Caco-2 (cell line): ENCODE measurements at regions not wholly inside any gene's neighbourhood (a gene's known extent, or its start where the extent isn't known, plus 50 kb on each side); places are given as distances from the start of the nearest gene placed in this dataset.

ENCODE experiments used
- BruUV-seq: library from RNA; stranded (reverse); fragments of 400-500 nt; replicated peaks from 2 replicates; lab custom pipeline; 2021; lab: Mats Ljungman, UMichigan
- CTCF ChIA-PET: fragments of 300-600 bp; sonication (Branson Sonifier 250); formaldehyde crosslinking; loops from one replicate; lab custom pipeline; 2022; ENCODE audit warnings: antibody characterized with exemption; lab: Charles Lee
- POLR2A ChIA-PET: fragments of 300-600 bp; sonication (Branson Sonifier 250); formaldehyde crosslinking; loops from one replicate; lab custom pipeline; 2022; ENCODE audit warnings: antibody characterized with exemption; lab: Charles Lee
- DNase-seq, 2 experiments: peaks; one replicate each; pipeline versions ENCODE4 v3.0.0 to v3.0.0-alpha.2; 2020 to 2022
- H3K27me3 ChIP-seq: replicated peaks from 2 replicates; pipeline ENCODE4 v1.6.0; 2011; ENCODE audit warnings: low read length; ENCODE audit not compliant: control insufficient read depth, insufficient read depth
- H3K36me3 ChIP-seq: 2 replicates; pipeline ENCODE4 v1.5.1; 2011; ENCODE audit warnings: low read length; ENCODE audit not compliant: control insufficient read depth, insufficient read depth
- H3K4me1 ChIP-seq: fragments of 250-450 bp; sonication (Bioruptor Pico); 2 replicates; pipeline ENCODE4 v1.5.1; 2020; ENCODE audit warnings: mild to moderate bottlenecking
- H3K4me3 ChIP-seq: 2 replicates; pipeline ENCODE4 v1.5.1; 2011; ENCODE audit warnings: low read depth, mild to moderate bottlenecking, control low read depth, low read length
- H3K9me3 ChIP-seq: fragments of 250-450 bp; sonication (Bioruptor Pico); 2 replicates; pipeline ENCODE4 v1.5.1; 2020; ENCODE audit warnings: mild to moderate bottlenecking, moderate library complexity
- H3K27ac Mint-ChIP-seq: one replicate; pipeline ENCODE4 v1.8.0; 2022; ENCODE audit warnings: mixed read lengths; ENCODE audit not compliant: unreplicated experiment
- H3K27me3 Mint-ChIP-seq: one replicate; pipeline ENCODE4 v1.8.0; 2022; ENCODE audit warnings: mixed read lengths; ENCODE audit not compliant: insufficient read depth, unreplicated experiment
- H3K36me3 Mint-ChIP-seq: one replicate; pipeline ENCODE4 v1.8.0; 2022; ENCODE audit warnings: mild to moderate bottlenecking, mixed read lengths; ENCODE audit not compliant: insufficient read depth, unreplicated experiment
- H3K4me1 Mint-ChIP-seq: one replicate; pipeline ENCODE4 v1.8.0; 2022; ENCODE audit warnings: low read depth, mixed read lengths; ENCODE audit not compliant: unreplicated experiment
- H3K4me3 Mint-ChIP-seq: one replicate; pipeline ENCODE4 v1.8.0; 2022; ENCODE audit warnings: mild to moderate bottlenecking, moderate library complexity, mixed read lengths; ENCODE audit not compliant: unreplicated experiment
- H3K9me3 Mint-ChIP-seq: one replicate; pipeline ENCODE4 v1.8.0; 2022; ENCODE audit warnings: mixed read lengths; ENCODE audit not compliant: unreplicated experiment
- intact Hi-C: fragments of 100-400 bp; cut with micrococcal nuclease; formaldehyde crosslinking; loops from one replicate; pipeline ENCODE4 v1.10.0; 2022; ENCODE audit not compliant: unreplicated experiment
- TF ChIP-seq, protein P1 (sequence below), 2 experiments: fragments of 200-600 bp in 1 of 2; IDR thresholded peaks; 1 replicate in 1 of 2; 2 replicates in 1 of 2; pipeline versions ENCODE4 v1.5.1 to v1.8.0; 2011 to 2022; ENCODE audit warnings: antibody characterized with exemption in 1 of 2, control low read depth in 1 of 2, inconsistent platforms in 1 of 2, low read depth in 1 of 2, low read length in 1 of 2, mild to moderate bottlenecking in 1 of 2, moderate library complexity in 1 of 2; ENCODE audit not compliant: insufficient read depth in 1 of 2, severe bottlenecking in 1 of 2, unreplicated experiment in 1 of 2

DNA sequence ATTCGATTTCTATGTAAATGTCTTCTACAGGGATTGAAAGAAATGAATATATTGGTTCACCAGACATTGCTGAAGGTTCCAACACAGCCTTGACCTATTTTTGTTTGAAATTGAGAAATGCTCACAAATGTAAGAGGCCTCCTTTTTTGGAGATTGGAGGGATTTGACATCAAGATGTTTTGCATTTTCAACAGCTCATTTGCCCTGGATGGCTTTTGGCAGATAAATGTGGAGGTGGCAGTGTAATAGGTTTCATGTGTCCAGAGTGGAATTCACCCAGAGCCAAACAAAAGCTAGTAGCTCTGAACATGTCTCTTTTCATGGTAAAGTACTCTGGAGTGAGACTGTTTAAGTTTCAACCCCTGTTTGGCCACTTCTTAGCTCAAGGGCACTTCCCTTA lies 77.3 kb downstream of the PALM2AKAP2 start:
- intact Hi-C loops: no loop called here
- no peaks in the 10 kb centered on the region for H3K36me3 ChIP-seq
- Mint-ChIP-seq H3K4me3 (no peak overlapping the region), H3K9me3 (no peaks in the 10 kb centered on the region), H3K4me1 (no peaks in the 10 kb centered on the region), H3K27ac (no peak overlapping the region), H3K36me3 (no peaks in the 10 kb centered on the region), H3K27me3 (peaks cover 16% of the 10 kb centered on the region)
- DNase-seq: no peak
- no peaks in the 10 kb centered on the region for H3K9me3 ChIP-seq
- CTCF ChIA-PET: no interaction called here
- POLR2A ChIA-PET: no interaction called here
- TF ChIP-seq, protein P1, sequence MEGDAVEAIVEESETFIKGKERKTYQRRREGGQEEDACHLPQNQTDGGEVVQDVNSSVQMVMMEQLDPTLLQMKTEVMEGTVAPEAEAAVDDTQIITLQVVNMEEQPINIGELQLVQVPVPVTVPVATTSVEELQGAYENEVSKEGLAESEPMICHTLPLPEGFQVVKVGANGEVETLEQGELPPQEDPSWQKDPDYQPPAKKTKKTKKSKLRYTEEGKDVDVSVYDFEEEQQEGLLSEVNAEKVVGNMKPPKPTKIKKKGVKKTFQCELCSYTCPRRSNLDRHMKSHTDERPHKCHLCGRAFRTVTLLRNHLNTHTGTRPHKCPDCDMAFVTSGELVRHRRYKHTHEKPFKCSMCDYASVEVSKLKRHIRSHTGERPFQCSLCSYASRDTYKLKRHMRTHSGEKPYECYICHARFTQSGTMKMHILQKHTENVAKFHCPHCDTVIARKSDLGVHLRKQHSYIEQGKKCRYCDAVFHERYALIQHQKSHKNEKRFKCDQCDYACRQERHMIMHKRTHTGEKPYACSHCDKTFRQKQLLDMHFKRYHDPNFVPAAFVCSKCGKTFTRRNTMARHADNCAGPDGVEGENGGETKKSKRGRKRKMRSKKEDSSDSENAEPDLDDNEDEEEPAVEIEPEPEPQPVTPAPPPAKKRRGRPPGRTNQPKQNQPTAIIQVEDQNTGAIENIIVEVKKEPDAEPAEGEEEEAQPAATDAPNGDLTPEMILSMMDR (IDR thresholded peaks at IDR 0.05; ENCODE audit: insufficient read depth in 1 of 2, low read depth in 1 of 2, low read length in 1 of 2, severe bottlenecking in 1 of 2, unreplicated experiment in 1 of 2): no peak
- H3K27me3 ChIP-seq: no peaks in the 10 kb centered on the region
- H3K4me3 ChIP-seq: no peak overlapping the region
- H3K4me1 ChIP-seq: no peaks in the 10 kb centered on the region
- no TSS peak for BruUV-seq

GRCh38 chr9:109859447-109859846 lies 79.4 kb downstream of the PALM2AKAP2 start:
- H3K27me3 ChIP-seq: no peaks in the 10 kb centered on the region
- peaks cover 11% of the 10 kb centered on the region for H3K27me3 Mint-ChIP-seq
- H3K36me3 Mint-ChIP-seq: no peaks in the 10 kb centered on the region
- no peaks in the 10 kb centered on the region for H3K4me1 ChIP-seq
- H3K9me3 Mint-ChIP-seq: no peaks in the 10 kb centered on the region
- H3K36me3 ChIP-seq: no peaks in the 10 kb centered on the region
- BruUV-seq: no TSS peak
- intact Hi-C loops: no loop called here
- H3K4me3 Mint-ChIP-seq: no peak overlapping the region
- no peak overlapping the region for H3K27ac Mint-ChIP-seq
- POLR2A ChIA-PET: no interaction called here
- no peak for DNase-seq
- no peaks in the 10 kb centered on the region for H3K9me3 ChIP-seq
- CTCF ChIA-PET: interaction anchor here (0.7 to 0.9 kb wide), 2 partner anchors 44 to 109 kb away, joined by 3 to 5 read pairs; no protein-coding TSS in a partner anchor
- TF ChIP-seq, protein P1 (IDR thresholded peaks at IDR 0.05; ENCODE audit: insufficient read depth in 1 of 2, low read depth in 1 of 2, low read length in 1 of 2, severe bottlenecking in 1 of 2, unreplicated experiment in 1 of 2): no peak
- H3K4me3 ChIP-seq: no peak overlapping the region
- H3K4me1 Mint-ChIP-seq: no peaks in the 10 kb centered on the region

- intact Hi-C loops: no loop called here
These were observed 80.5 kb downstream of the PALM2AKAP2 start for GRCh38 chr9:109860521-109860920.

More at GRCh38 chr9:109860521-109860920, 80.5 kb downstream of the PALM2AKAP2 start:
- Histone ChIP-seq H3K27me3 (no peaks in the 10 kb centered on the region), H3K9me3 (no peaks in the 10 kb centered on the region), H3K36me3 (no peaks in the 10 kb centered on the region), H3K4me3 (no peak overlapping the region), H3K4me1 (no peaks in the 10 kb centered on the region)
- Mint-ChIP-seq H3K4me1 (no peaks in the 10 kb centered on the region), H3K27ac (no peak overlapping the region), H3K4me3 (no peak overlapping the region), H3K36me3 (no peaks in the 10 kb centered on the region), H3K27me3 (peaks cover 7% of the 10 kb centered on the region), H3K9me3 (no peaks in the 10 kb centered on the region)
- TF ChIP-seq, protein P1 (IDR thresholded peaks at IDR 0.05; ENCODE audit: insufficient read depth in 1 of 2, low read depth in 1 of 2, low read length in 1 of 2, severe bottlenecking in 1 of 2, unreplicated experiment in 1 of 2): no peak
- DNase-seq: no peak
- POLR2A ChIA-PET: no interaction called here
- CTCF ChIA-PET: no interaction called here
- no TSS peak for BruUV-seq
